ENCODE measurements at regions not wholly inside any gene's neighbourhood (a gene's known extent, or its start where the extent isn't known, plus 50 kb on each side); places are given as distances from the start of the nearest gene placed in this dataset.

- H3K36me3 ChIP-seq (ENCODE audit: control insufficient read depth, insufficient read depth, low read length), result no peaks in the 10 kb centered on the region
- no peaks in the 10 kb centered on the region for H3K27me3 ChIP-seq (ENCODE audit: control insufficient read depth, insufficient read depth, low read length)
- H3K4me1 ChIP-seq (ENCODE audit: control insufficient read depth, insufficient read depth, low read length), result no peaks in the 10 kb centered on the region
- ChIA-PET CTCF (no interaction called here), POLR2A (no interaction called here)
- intact Hi-C loops (cut with micrococcal nuclease; ENCODE audit: unreplicated experiment), result no loop called here
- H3K27ac ChIP-seq (ENCODE audit: low read length), result no peak overlapping the region
- H3K9me3 ChIP-seq (ENCODE audit: control insufficient read depth, insufficient read depth, low read depth, low read length), result no peaks in the 10 kb centered on the region
- ATAC-seq (no peak), DNase-seq (ENCODE audit: low read depth, low spot score) (no peak)
- H3K4me3 ChIP-seq (ENCODE audit: low read depth in 2 of 2, low read length in 2 of 2), result no peak overlapping the region
- in situ Hi-C loops (cut with HindIII; ENCODE audit: low pct_unique_long_range_greater_than_20kb, low sequenced_read_pairs), result no loop called here
- BruUV-seq (replicated peaks), result no TSS peak
- TF ChIP-seq TCF7L2 (IDR thresholded peaks at IDR 0.05; ENCODE audit: low read depth, low read length) (no peak), POLR2AphosphoS5 (IDR thresholded peaks at IDR 0.05; ENCODE audit: low read depth, low read length) (no peak), CTCF (IDR thresholded peaks at IDR 0.05) (no peak), SIN3A (IDR thresholded peaks at IDR 0.05; ENCODE audit: borderline replicate concordance, insufficient read depth, low read depth, low read length) (no peak), REST (IDR thresholded peaks at IDR 0.05; ENCODE audit: insufficient read depth in 1 of 2, low read depth in 2 of 2, low read length in 1 of 2) (no peak)
Observed at GRCh38 chr4:162237676-162238075, 73.9 kb upstream of the FSTL5 start.

- intact Hi-C loops (cut with micrococcal nuclease; ENCODE audit: unreplicated experiment) (no loop called here), in situ Hi-C loops (cut with HindIII; ENCODE audit: low pct_unique_long_range_greater_than_20kb, low sequenced_read_pairs) (no loop called here)
- CTCF ChIA-PET, result no interaction called here
- TF ChIP-seq SIN3A (IDR thresholded peaks at IDR 0.05; ENCODE audit: borderline replicate concordance, insufficient read depth, low read depth, low read length) (no peak), POLR2AphosphoS5 (IDR thresholded peaks at IDR 0.05; ENCODE audit: low read depth, low read length) (no peak), REST (IDR thresholded peaks at IDR 0.05; ENCODE audit: insufficient read depth in 1 of 2, low read depth in 2 of 2, low read length in 1 of 2) (no peak), TCF7L2 (IDR thresholded peaks at IDR 0.05; ENCODE audit: low read depth, low read length) (no peak), CTCF (IDR thresholded peaks at IDR 0.05) (no peak)
- Histone ChIP-seq H3K9me3 (ENCODE audit: control insufficient read depth, insufficient read depth, low read depth, low read length) (no peaks in the 10 kb centered on the region), H3K36me3 (ENCODE audit: control insufficient read depth, insufficient read depth, low read length) (no peaks in the 10 kb centered on the region), H3K4me1 (ENCODE audit: control insufficient read depth, insufficient read depth, low read length) (no peaks in the 10 kb centered on the region), H3K27ac (ENCODE audit: low read length) (no peak overlapping the region), H3K27me3 (ENCODE audit: control insufficient read depth, insufficient read depth, low read length) (no peaks in the 10 kb centered on the region), H3K4me3 (ENCODE audit: low read depth in 2 of 2, low read length in 2 of 2) (no peak overlapping the region)
- no TSS peak for BruUV-seq (replicated peaks)
- ATAC-seq, result no peak
- POLR2A ChIA-PET, result no interaction called here
- DNase-seq (ENCODE audit: low read depth, low spot score), result no peak
Observed at GRCh38 chr4:162234595-162234994, 70.8 kb upstream of the FSTL5 start.

Measured in Panc1 (cell line).